ENCODE measurements at regions not wholly inside any gene's neighbourhood (a gene's known extent, or its start where the extent isn't known, plus 50 kb on each side); places are given as distances from the start of the nearest gene placed in this dataset.

DNA sequence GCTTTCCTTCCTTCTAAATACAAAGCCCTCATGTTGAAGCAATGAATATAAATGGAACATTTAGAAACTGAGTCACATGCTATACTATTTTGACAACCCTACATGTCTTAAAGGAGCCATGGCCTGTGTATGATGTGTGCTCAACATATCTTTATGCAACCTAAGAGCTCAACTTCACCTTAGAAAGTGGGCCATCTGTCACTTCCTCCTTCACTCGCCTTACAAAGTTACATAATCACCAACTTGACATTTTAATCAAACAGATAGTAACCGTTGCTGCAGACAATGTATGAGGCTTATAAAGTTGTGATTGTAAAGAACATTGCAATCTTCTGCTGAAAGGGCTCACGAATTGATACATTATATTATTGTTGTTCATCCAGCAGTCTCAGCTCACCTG lies 163.6 kb downstream of the SERPINI1 start:
- DNase-seq (ENCODE audit: low spot score): no peak
- in situ Hi-C loops (cut with HindIII; ENCODE audit: low sequenced_read_pairs): no loop called here

DNA sequence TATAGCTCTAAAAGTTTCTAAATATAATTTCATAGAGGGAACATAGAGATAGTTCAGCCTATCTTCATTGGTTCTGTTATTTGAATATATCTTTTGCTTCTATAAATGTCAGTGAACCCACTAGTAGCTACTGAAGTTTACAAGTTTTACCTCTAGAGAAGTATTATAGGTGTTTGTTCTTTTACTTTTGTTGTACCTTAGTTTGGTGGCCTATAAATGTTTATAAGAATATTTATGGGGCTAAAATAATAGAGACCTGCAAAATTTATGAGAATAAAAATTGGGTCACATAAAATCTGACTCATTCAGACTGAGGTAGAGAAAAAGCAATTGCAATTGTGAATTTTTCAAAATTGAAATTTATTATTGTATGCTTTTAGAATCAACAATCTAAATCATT lies 162.6 kb downstream of the SERPINI1 start:
- in situ Hi-C loops (cut with HindIII; ENCODE audit: low sequenced_read_pairs): no loop called here
- DNase-seq (ENCODE audit: low spot score): no peak

DNA sequence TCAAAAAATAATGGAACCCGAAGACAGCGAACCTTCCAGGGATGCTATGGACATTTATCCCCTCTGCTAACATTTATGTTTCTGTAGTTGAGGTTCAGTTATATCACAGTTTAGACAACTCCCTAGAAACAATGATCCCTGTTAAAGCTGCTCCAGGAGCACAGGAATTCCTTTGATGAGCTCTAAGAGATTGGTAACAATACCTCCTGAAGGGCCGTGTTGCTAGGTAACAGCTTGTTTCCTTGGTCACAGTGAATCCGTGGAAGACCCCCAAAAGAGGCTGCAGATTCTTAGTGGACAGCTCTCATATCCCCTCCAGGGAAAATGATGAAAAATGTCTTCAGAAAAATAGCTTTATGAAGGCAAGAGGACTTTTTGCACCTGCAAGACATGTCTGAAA lies 160.2 kb downstream of the SERPINI1 start:
- no peak for DNase-seq (ENCODE audit: low spot score)
- in situ Hi-C loops (cut with HindIII; ENCODE audit: low sequenced_read_pairs): no loop called here

DNA sequence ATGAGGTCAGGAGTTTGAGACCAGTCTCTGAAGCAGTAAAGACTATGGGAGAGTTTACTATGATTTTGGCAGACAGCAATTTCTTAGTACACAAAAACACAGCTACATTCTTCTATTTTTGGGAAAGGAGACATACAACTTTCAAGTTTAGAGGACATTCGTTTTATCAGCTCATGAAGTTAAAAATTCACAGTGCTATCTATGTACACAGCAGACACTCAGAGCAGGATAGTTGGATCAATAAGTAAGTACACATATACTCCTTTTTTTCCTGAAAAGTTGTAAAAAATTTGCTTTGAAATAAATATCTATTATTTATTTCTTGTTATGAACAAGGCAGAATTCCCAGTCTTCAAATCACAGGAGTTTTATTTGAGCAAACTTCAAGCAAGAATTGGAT lies 159.7 kb downstream of the SERPINI1 start:
- DNase-seq (ENCODE audit: low spot score): no peak
- in situ Hi-C loops (cut with HindIII; ENCODE audit: low sequenced_read_pairs): no loop called here

DNA sequence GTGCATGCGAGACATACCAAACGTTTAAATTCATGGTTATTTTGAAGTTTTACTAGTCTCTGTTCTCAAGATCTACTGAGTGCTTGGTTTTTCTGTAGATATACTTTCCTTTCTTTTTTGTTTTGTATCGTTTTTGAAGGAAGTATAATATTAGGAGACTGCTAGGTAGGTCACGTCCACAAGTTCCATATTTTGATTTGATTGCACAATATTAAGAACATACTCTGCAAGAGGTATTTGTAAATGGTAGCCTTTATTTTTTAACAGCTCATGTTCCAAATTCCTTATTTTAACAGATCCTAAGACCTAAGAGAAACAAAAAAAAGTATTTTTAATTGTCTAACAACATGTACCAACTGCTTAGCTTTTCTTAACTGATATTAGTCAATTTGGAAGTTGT lies 156.7 kb downstream of the SERPINI1 start:
- in situ Hi-C loops (cut with HindIII; ENCODE audit: low sequenced_read_pairs): no loop called here
- DNase-seq (ENCODE audit: low spot score): no peak

DNA sequence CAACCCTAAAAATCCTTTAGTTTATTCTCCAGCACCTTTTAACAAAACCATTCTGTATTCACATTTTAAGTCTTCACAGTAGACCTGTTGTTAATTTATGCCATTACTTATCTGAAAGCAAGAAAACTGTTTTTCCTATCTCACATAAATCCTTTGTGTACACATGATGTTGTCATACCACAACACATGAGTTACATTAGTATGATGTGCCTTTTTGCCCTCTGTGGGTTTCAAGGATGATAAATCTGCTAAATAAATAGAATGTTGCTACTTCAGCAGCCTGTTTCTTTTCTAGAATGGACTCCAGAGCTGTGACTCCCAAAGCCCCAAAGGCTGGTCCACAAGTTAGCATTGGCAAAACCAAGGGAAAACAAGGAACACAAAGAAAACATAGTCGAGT lies 151.6 kb downstream of the SERPINI1 start:
- in situ Hi-C loops (cut with HindIII; ENCODE audit: low sequenced_read_pairs): no loop called here
- DNase-seq (ENCODE audit: low spot score): no peak

DNA sequence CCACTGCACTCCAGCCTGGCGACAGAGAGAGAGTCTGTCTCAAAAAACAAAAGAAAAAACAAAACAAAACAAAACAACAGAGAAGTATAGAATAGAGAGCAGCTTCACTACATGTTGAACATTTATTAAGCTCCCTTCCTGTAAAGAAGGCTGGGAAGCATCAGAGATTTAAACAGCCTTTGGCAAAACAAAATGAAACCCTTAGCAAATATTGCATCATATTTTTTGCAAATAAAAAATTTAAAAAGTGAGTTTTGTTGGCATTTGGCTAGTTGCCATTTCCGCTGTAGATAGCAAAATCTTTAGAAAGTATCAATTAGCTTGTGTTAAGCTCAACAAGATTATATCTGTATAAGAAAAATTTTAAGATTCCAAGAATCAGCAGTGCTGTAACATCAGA lies 151.2 kb downstream of the SERPINI1 start:
- DNase-seq (ENCODE audit: low spot score): no peak
- in situ Hi-C loops (cut with HindIII; ENCODE audit: low sequenced_read_pairs): no loop called here

DNA sequence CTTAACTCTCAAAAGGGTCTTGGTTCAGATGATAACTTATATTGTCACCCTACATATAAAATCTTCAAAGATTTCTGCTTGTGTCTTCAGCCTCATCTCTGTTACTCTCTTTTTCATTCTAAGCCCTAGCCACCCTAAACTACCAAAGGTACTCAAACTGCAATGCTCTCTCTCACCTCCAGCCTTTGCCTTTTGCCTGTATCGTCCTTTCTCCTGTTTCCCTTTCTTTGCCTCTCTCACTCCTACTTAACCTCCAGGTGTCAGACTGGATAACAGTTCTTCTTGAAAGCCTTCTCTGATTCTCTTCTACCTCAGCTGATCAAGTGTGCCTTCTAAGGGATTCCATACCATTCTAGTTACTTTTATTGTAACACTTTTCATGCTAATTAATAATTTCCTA lies 149.8 kb downstream of the SERPINI1 start:
- in situ Hi-C loops (cut with HindIII; ENCODE audit: low sequenced_read_pairs): no loop called here
- DNase-seq (ENCODE audit: low spot score): no peak

DNA sequence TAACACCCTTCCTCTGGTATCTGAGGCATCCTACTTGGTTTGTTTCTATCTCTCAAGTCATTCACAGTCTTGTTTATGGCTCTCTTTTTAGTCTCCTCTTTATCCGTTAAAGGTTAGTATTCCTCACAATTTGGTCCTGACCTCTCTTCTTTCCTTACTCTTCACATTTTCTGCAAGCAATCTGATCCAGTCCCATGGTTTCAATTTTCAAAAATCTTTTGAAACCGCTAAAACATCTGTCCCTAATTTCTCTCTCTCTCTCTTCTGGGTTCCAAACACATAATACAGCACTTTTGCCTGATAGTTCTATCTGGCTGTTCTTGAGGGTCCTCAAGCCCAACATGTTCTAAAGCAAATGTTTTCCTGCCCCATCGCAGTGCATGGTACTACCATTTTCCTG lies 149.0 kb downstream of the SERPINI1 start:
- no peak for DNase-seq (ENCODE audit: low spot score)
- in situ Hi-C loops (cut with HindIII; ENCODE audit: low sequenced_read_pairs): no loop called here

DNA sequence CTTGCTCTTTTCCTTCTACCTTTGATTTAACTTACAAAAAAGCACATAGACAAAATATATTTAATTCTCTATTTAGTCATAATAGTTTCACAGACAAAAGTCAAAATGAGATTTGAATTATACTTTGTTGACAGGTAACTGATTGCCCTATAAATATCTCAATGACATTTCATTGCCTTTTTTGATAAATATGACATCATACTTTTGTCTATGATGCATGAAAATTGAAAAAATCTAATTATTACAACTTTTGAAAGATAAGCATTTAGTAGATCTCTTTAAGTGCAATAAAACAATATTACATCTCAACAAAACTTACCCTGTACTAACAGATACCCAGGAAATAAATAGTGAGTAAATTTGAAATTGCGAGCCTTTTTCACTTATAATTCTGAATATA lies 147.9 kb downstream of the SERPINI1 start:
- in situ Hi-C loops (cut with HindIII; ENCODE audit: low sequenced_read_pairs): no loop called here
- no peak for DNase-seq (ENCODE audit: low spot score)

DNA sequence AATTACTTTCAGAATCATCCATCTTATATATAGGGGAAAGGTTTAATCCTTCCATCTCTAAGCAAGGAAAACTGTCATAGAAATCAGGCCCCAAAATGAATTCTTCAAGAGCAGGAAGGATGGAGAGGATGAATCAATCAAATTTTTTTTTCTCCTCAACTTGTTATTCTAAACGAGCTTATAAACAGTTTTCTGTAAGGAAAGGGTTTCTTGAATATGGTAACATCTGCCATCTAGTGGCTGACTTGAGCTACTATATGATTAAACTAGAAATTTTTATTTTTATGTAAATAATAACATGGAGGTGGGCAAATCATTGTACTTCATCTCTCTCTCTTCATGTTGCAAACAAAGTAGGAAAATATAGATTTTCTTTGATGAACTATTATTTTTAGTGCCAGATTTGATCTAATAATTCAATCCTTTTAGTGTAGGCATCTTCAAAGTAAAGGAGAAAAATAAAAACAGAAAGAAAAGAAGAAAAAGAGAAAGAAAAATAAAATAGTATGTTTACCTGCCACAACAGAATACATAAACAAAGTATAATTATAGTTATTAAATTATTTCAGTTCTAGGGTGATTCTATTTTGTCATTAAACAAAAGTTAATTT lies 146.6 kb downstream of the SERPINI1 start:
- DNase-seq (ENCODE audit: low spot score): peak; percentile 66
- in situ Hi-C loops (cut with HindIII; ENCODE audit: low sequenced_read_pairs): no loop called here

DNA sequence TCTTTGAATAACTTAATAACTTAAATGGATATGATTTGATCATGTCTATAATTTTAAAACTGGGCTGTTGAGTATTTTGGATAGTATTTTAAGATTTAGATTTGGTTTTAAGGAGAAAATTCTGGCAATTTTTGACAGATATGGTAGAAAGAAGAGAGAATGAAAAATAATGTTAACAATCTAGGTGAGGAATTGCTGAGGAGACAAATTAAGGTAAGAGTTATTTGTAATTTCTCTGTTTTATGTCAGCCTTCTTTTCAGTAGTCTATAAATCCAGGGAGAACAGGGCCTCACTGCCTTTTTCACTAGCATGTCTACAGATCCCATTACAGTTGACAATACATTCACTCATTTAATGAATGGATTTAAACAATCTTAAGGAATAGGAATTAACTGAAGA lies 144.7 kb downstream of the SERPINI1 start:
- DNase-seq (ENCODE audit: low spot score): no peak
- in situ Hi-C loops (cut with HindIII; ENCODE audit: low sequenced_read_pairs): no loop called here

DNA sequence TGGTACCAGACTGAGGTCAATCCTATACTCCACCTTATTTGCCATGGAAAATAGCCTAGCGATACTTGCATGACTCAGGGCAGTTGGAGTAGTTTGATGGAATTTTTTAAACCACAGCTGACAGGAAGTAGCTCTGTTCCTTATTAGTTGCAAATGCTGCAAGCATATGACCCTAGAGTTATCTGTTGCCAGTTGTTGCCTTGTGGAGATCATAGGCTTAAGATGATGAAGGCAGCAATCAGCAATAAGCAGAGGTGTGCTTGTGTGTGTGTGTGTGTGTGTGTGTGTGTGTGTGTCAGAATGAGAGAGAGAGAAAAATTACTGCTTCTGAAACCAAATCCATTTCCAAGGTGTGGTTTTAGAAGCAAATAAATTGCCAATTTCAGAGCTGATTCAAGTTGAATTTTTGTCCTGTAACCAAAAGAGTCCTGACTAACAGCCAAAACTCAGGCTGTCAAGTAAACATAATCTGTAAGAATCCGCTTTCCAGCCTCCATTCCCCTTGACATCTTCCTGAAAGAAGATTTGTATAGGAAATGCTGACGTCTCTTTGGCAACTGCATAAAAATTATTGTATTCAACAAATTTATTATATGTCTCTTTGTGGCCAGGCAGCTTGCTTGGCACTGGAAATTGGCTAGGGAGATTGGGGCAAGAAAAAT lies 141.2 kb downstream of the SERPINI1 start:
- no peak for DNase-seq (ENCODE audit: low spot score)
- in situ Hi-C loops (cut with HindIII; ENCODE audit: low sequenced_read_pairs): no loop called here

Data from G401 (cell line).